WTC11 (cell line): ENCODE measurements at regions not wholly inside any gene's neighbourhood (a gene's known extent, or its start where the extent isn't known, plus 50 kb on each side); places are given as distances from the start of the nearest gene placed in this dataset.
"Not testable (repeated sequence)": the region's sequence is repeated elsewhere in the genome, so short reads cannot be mapped to it uniquely, and the experiment has no call there.

Experiments used
- ATAC-seq: fragments of 200-7000 bp; cut with Tn5 transposase; 2 replicates; pipeline ENCODE4 v1.10.0; 2021; ENCODE audit warnings: mild to moderate bottlenecking, moderate library complexity
- CTCF ChIA-PET: fragments of 300-600 bp; sonication (Branson Sonifier 250); formaldehyde crosslinking; loops from one replicate; lab custom pipeline; 2021; ENCODE audit warnings: antibody characterized with exemption; lab: Charles Lee
- POLR2A ChIA-PET: fragments of 350-600 bp; sonication (Branson Sonifier 250); formaldehyde crosslinking; loops from one replicate; lab custom pipeline; 2021; ENCODE audit warnings: antibody characterized with exemption; lab: Charles Lee
- DNase-seq: peaks from one replicate; pipeline ENCODE4 v3.0.0; 2021; ENCODE audit warnings: low spot score
- H3K27ac Mint-ChIP-seq: 2 replicates; pipeline ENCODE4 v1.8.0; 2021; ENCODE audit warnings: mixed read lengths
- H3K27me3 Mint-ChIP-seq: 2 replicates; pipeline ENCODE4 v1.8.0; 2021; ENCODE audit warnings: low read depth, mild to moderate bottlenecking, moderate library complexity, mixed read lengths
- H3K36me3 Mint-ChIP-seq: 2 replicates; pipeline ENCODE4 v1.8.0; 2021; ENCODE audit warnings: mixed read lengths
- H3K4me1 Mint-ChIP-seq: 2 replicates; pipeline ENCODE4 v1.8.0; 2022; ENCODE audit warnings: mixed read lengths
- H3K4me3 Mint-ChIP-seq: 2 replicates; pipeline ENCODE4 v1.8.0; 2021; ENCODE audit warnings: mild to moderate bottlenecking, moderate library complexity, mixed read lengths
- H3K9me3 Mint-ChIP-seq: 2 replicates; pipeline ENCODE4 v1.8.0; 2021; ENCODE audit warnings: mixed read lengths
- ATF3 ChIP-seq: sonication (generic); formaldehyde crosslinking; conservative IDR thresholded peaks from 2 replicates; pipeline ENCODE4 v1.8.1; 2022; ENCODE audit warnings: mild to moderate bottlenecking, missing genetic modification reagents
- CTCF ChIP-seq: fragments of 200-600 bp; IDR thresholded peaks from 2 replicates; pipeline ENCODE4 v1.8.0; 2022; ENCODE audit warnings: antibody characterized with exemption
- GTF2I ChIP-seq: fragments of 250-450 bp; sonication (Bioruptor Pico); conservative IDR thresholded peaks from 2 replicates; pipeline ENCODE4 v1.4.0; 2021; ENCODE audit warnings: mild to moderate bottlenecking
- JAZF1 ChIP-seq: fragments of 250-450 bp; sonication (Bioruptor Pico); IDR thresholded peaks from 2 replicates; pipeline ENCODE4 v1.9.0; 2021; ENCODE audit warnings: moderate library complexity, mild to moderate bottlenecking, inconsistent platforms
- JUN ChIP-seq: sonication (generic); formaldehyde crosslinking; IDR thresholded peaks from 2 replicates; pipeline ENCODE4 v1.8.0; 2023; ENCODE audit warnings: mild to moderate bottlenecking, missing genetic modification reagents
- NFATC4 ChIP-seq: fragments of 250-450 bp; sonication (Bioruptor Pico); IDR thresholded peaks from 2 replicates; pipeline ENCODE4 v1.9.0; 2021; ENCODE audit warnings: mild to moderate bottlenecking
- PRDM15 ChIP-seq: sonication (generic); formaldehyde crosslinking; IDR thresholded peaks from 2 replicates; pipeline ENCODE4 v1.8.0; 2022; ENCODE audit warnings: missing genetic modification reagents
- TEAD1 ChIP-seq: sonication (generic); formaldehyde crosslinking; IDR thresholded peaks from 2 replicates; pipeline ENCODE4 v1.8.0; 2022; ENCODE audit warnings: mild to moderate bottlenecking, missing genetic modification reagents
- TP53 ChIP-seq: sonication (generic); formaldehyde crosslinking; IDR thresholded peaks from 2 replicates; pipeline ENCODE4 v1.8.1; 2023; ENCODE audit warnings: mild to moderate bottlenecking, missing genetic modification reagents
- ZBTB21 ChIP-seq: sonication (generic); formaldehyde crosslinking; IDR thresholded peaks from 2 replicates; pipeline ENCODE4 v1.8.1; 2023; ENCODE audit warnings: mild to moderate bottlenecking, missing genetic modification reagents, borderline replicate concordance
- ZNF121 ChIP-seq: sonication (generic); formaldehyde crosslinking; IDR thresholded peaks from 2 replicates; pipeline ENCODE4 v1.8.0; 2023; ENCODE audit warnings: missing genetic modification reagents
- ZNF232 ChIP-seq: sonication (generic); formaldehyde crosslinking; IDR thresholded peaks from 2 replicates; pipeline ENCODE4 v1.8.0; 2022; ENCODE audit warnings: mild to moderate bottlenecking, missing genetic modification reagents
- ZNF263 ChIP-seq: sonication (generic); formaldehyde crosslinking; IDR thresholded peaks from 2 replicates; pipeline ENCODE4 v1.8.1; 2022; ENCODE audit warnings: low read depth, mild to moderate bottlenecking, moderate library complexity, missing genetic modification reagents
- ZNF317 ChIP-seq: sonication (generic); formaldehyde crosslinking; IDR thresholded peaks from 2 replicates; pipeline ENCODE4 v1.8.1; 2023; ENCODE audit warnings: low read depth, mild to moderate bottlenecking, moderate library complexity, missing genetic modification reagents, borderline replicate concordance
- ZNF425 ChIP-seq: fragments of 250-450 bp; sonication (Bioruptor Pico); conservative IDR thresholded peaks from 2 replicates; pipeline ENCODE4 v1.9.0; 2021; ENCODE audit warnings: mild to moderate bottlenecking
- TF ChIP-seq, protein P1 (sequence below): sonication (generic); formaldehyde crosslinking; IDR thresholded peaks from 2 replicates; pipeline ENCODE4 v1.8.1; 2022; ENCODE audit warnings: low read depth, missing genetic modification reagents, borderline replicate concordance
- TF ChIP-seq, protein P2 (sequence below): sonication (generic); formaldehyde crosslinking; IDR thresholded peaks from 2 replicates; pipeline ENCODE4 v1.8.1; 2023; ENCODE audit warnings: mild to moderate bottlenecking, missing genetic modification reagents

DNA sequence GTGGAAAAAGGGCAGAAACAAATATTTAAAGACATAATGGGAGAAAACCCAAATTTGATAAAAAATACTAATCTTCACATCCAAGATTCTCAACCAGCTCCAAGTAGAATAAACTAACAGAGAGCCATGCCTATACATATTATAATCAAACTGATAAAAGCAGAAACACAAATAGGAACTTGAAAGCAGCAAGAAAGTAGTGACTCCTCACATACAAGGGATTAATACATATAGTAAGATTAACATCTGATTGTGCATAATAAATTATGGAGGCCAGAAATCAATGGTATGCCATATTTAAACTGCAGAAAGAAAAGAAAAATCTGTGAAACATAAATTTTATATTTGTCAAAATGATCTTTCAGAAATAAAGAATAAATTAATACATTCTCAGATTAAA, 454.3 kb upstream of the PCDH10 start:
- H3K4me1 Mint-ChIP-seq, result no peaks in the 10 kb centered on the region
- ChIA-PET CTCF (no interaction called here), POLR2A (no interaction called here)
- no peaks in the 10 kb centered on the region for H3K27me3 Mint-ChIP-seq
- no peak overlapping the region for H3K27ac Mint-ChIP-seq
- H3K36me3 Mint-ChIP-seq, result peaks cover 21% of the 10 kb centered on the region
- TF ChIP-seq TP53 (CRISPR knock-in tag) (no peak), PRDM15 (CRISPR knock-in tag) (no peak), NFATC4 (no peak), ZNF317 (peak; percentile 91), ZNF121 (CRISPR knock-in tag) (no peak)
- DNase-seq, result no peak
- H3K9me3 Mint-ChIP-seq, result peaks cover 33% of the 10 kb centered on the region
- no peak overlapping the region for H3K4me3 Mint-ChIP-seq
- ATAC-seq, result no peak

GRCh38 chr4:132697505-132697904, 451.6 kb upstream of the PCDH10 start:
- H3K27me3 Mint-ChIP-seq, H3K4me3 Mint-ChIP-seq, ATAC-seq, H3K4me1 Mint-ChIP-seq, H3K27ac Mint-ChIP-seq, POLR2A ChIA-PET, CTCF ChIA-PET, DNase-seq: not testable (repeated sequence)
- H3K36me3 Mint-ChIP-seq, result peaks cover 21% of the 10 kb centered on the region
- 0 out of 2 replicates have a peak, but pooled peaks have one; percentile 10 for TF ChIP-seq GTF2I (CRISPR knock-in tag)
- peaks cover 33% of the 10 kb centered on the region for H3K9me3 Mint-ChIP-seq

DNA sequence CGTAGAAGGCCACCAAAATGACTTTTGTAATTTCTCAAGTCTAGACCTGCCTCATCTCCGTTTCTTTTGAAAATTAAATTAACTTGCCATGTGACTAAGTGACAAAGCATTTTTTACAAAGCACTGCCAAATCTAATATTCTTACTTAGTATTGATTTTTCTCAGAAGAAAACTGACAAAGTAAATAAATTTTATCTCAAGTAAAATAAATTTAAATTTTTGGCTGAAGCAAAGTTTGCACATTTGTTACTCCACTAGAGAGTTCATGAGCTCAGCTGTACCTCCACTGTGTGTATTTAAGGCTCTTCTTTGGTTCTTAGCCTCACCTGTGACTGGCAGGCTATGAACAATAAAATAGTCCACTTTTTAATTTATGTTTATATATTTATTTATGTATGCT, 441.1 kb upstream of the PCDH10 start:
- H3K27ac Mint-ChIP-seq, result no peak overlapping the region
- H3K36me3 Mint-ChIP-seq, result no peaks in the 10 kb centered on the region
- ChIA-PET CTCF (no interaction called here), POLR2A (interaction anchor here (0.7 kb wide), 1 partner anchor 109 kb away, joined by 3 read pairs; no protein-coding TSS in a partner anchor)
- H3K9me3 Mint-ChIP-seq, result no peaks in the 10 kb centered on the region
- no peak overlapping the region for H3K4me3 Mint-ChIP-seq
- DNase-seq, result no peak
- H3K27me3 Mint-ChIP-seq, result no peaks in the 10 kb centered on the region
- TF ChIP-seq ATF3 (CRISPR knock-in tag), result no peak
- no peak for TF ChIP-seq ZNF425 (CRISPR knock-in tag)
- no peak for TF ChIP-seq JUN (CRISPR knock-in tag)
- no peak for TF ChIP-seq ZBTB21 (CRISPR knock-in tag)
- TF ChIP-seq ZNF263 (CRISPR knock-in tag), result no peak
- TF ChIP-seq, protein P1, sequence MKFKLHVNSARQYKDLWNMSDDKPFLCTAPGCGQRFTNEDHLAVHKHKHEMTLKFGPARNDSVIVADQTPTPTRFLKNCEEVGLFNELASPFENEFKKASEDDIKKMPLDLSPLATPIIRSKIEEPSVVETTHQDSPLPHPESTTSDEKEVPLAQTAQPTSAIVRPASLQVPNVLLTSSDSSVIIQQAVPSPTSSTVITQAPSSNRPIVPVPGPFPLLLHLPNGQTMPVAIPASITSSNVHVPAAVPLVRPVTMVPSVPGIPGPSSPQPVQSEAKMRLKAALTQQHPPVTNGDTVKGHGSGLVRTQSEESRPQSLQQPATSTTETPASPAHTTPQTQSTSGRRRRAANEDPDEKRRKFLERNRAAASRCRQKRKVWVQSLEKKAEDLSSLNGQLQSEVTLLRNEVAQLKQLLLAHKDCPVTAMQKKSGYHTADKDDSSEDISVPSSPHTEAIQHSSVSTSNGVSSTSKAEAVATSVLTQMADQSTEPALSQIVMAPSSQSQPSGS, result no peak
- no peak for TF ChIP-seq JAZF1 (CRISPR knock-in tag)
- no peak for TF ChIP-seq ZNF232 (CRISPR knock-in tag)
- no peak for TF ChIP-seq CTCF
- TF ChIP-seq TEAD1 (CRISPR knock-in tag), result no peak
- TF ChIP-seq, protein P2, sequence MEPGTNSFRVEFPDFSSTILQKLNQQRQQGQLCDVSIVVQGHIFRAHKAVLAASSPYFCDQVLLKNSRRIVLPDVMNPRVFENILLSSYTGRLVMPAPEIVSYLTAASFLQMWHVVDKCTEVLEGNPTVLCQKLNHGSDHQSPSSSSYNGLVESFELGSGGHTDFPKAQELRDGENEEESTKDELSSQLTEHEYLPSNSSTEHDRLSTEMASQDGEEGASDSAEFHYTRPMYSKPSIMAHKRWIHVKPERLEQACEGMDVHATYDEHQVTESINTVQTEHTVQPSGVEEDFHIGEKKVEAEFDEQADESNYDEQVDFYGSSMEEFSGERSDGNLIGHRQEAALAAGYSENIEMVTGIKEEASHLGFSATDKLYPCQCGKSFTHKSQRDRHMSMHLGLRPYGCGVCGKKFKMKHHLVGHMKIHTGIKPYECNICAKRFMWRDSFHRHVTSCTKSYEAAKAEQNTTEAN, result no peak
- no peaks in the 10 kb centered on the region for H3K4me1 Mint-ChIP-seq
- no peak for ATAC-seq
